ENCODE measurements at regions not wholly inside any gene's neighbourhood (a gene's known extent, or its start where the extent isn't known, plus 50 kb on each side); places are given as distances from the start of the nearest gene placed in this dataset.

- TF ChIP-seq ZBTB40 (IDR thresholded peaks at IDR 0.05) (no peak), ZBTB40 (CRISPR knock-in tag; IDR thresholded peaks at IDR 0.05) (no peak), NEUROD1 (IDR thresholded peaks at IDR 0.05; ENCODE audit: borderline replicate concordance, low read depth, low read length, partially characterized antibody) (no peak)
These were observed 563.1 kb upstream of the LINC00305 start (continued) for GRCh38 chr18:64712035-64712434.

Data from K562 (cell line).